ENCODE measurements at regions not wholly inside any gene's neighbourhood (a gene's known extent, or its start where the extent isn't known, plus 50 kb on each side); places are given as distances from the start of the nearest gene placed in this dataset.

- BruUV-seq (replicated peaks), result no TSS peak
These were observed 261.1 kb downstream of the MED10 start for GRCh38 chr5:6117212-6117611.

More at GRCh38 chr5:6117212-6117611, 261.1 kb downstream of the MED10 start:
- Histone ChIP-seq H3K27ac (ENCODE audit: insufficient read depth, low read depth, low read length) (no peak overlapping the region), H3K9me1 (replicated peaks; ENCODE audit: control insufficient read depth, extremely low read depth, insufficient read depth, low read length) (no peaks in the 10 kb centered on the region), H2AFZ (ENCODE audit: low read depth, low read length) (no peak overlapping the region), H3K4me3 (replicated peaks in 1 of 3; ENCODE audit: insufficient read depth in 1 of 3, low read depth in 1 of 3, low read length in 3 of 3) (no peak overlapping the region), H3K9ac (replicated peaks; ENCODE audit: extremely low read depth, insufficient read depth, low read length) (no peak overlapping the region), H3K4me2 (ENCODE audit: insufficient read depth, low read length) (no peak overlapping the region), H3K9me3 (replicated peaks; ENCODE audit: control insufficient read depth, insufficient read depth, low read length) (peaks cover 2% of the 10 kb centered on the region), H3K79me2 (ENCODE audit: control insufficient read depth, insufficient read depth, low read length) (no peaks in the 10 kb centered on the region), H3K27me3 (ENCODE audit: control insufficient read depth in 2 of 2, insufficient read depth in 2 of 2, low read length in 2 of 2) (no peaks in the 10 kb centered on the region), H3K36me3 (ENCODE audit: control insufficient read depth in 2 of 2, extremely low read depth in 1 of 2, insufficient read depth in 2 of 2, low read length in 2 of 2) (no peaks in the 10 kb centered on the region), H3K4me1 (ENCODE audit: control insufficient read depth, extremely low read depth, insufficient read depth, low read length) (no peaks in the 10 kb centered on the region), H4K20me1 (replicated peaks; ENCODE audit: control insufficient read depth, extremely low read depth, insufficient read depth, low read length) (no peaks in the 10 kb centered on the region)
- DNase-seq (ENCODE audit: low read depth, low spot score), result no peak
- TF ChIP-seq POLR2AphosphoS5 (IDR thresholded peaks at IDR 0.05; ENCODE audit: insufficient read depth, low read depth, low read length) (no peak), GATA2 (IDR thresholded peaks at IDR 0.05; ENCODE audit: insufficient read depth, insufficient read length, low read depth, low read length) (no peak), MAX (IDR thresholded peaks at IDR 0.05; ENCODE audit: insufficient read depth, insufficient read length) (no peak), POLR2A (IDR thresholded peaks at IDR 0.05; ENCODE audit: low read depth, low read length) (no peak), MYC (IDR thresholded peaks at IDR 0.05; ENCODE audit: low read depth, low read length) (no peak), CTCF (IDR thresholded peaks at IDR 0.05; ENCODE audit: extremely low read depth in 1 of 2, insufficient read depth in 1 of 2, low read depth in 1 of 2, low read length in 2 of 2) (no peak), FOS (IDR thresholded peaks at IDR 0.05; ENCODE audit: borderline replicate concordance, insufficient read depth, low read length) (no peak), JUN (IDR thresholded peaks at IDR 0.05; ENCODE audit: borderline replicate concordance, insufficient read depth, insufficient read length, low read depth) (no peak), EZH2 (IDR thresholded peaks at IDR 0.05; ENCODE audit: borderline replicate concordance, low read depth, low read length, severe bottlenecking) (no peak)
- dilution Hi-C loops (cut with MboI; ENCODE audit: extremely low pct_ligation_motif_present, low sequenced_read_pairs) (no loop called here), intact Hi-C loops (cut with micrococcal nuclease) (no loop called here)
- CTCF ChIA-PET, result no interaction called here
- POLR2A ChIA-PET, result no interaction called here
- FAIRE-seq, result no peak
